HG03025 (cell line): ENCODE measurements at regions not wholly inside any gene's neighbourhood (a gene's known extent, or its start where the extent isn't known, plus 50 kb on each side); places are given as distances from the start of the nearest gene placed in this dataset.

ENCODE experiments used
- ATAC-seq: cut with Tn5 transposase; IDR thresholded peaks from one replicate; pipeline ENCODE4 v1.9.1; 2021; ENCODE audit warnings: mild to moderate bottlenecking, moderate library complexity; ENCODE audit not compliant: unreplicated experiment, low FRiP score

- no peak for ATAC-seq
These were observed 104.9 kb downstream of the MTNR1B start for GRCh38 chr11:93074352-93074751.

GRCh38 chr11:93075782-93076181, 106.3 kb downstream of the MTNR1B start:
- no peak for ATAC-seq

GRCh38 chr11:93080146-93080759, 110.8 kb downstream of the MTNR1B start:
- no peak for ATAC-seq

GRCh38 chr11:93081694-93082093, 112.2 kb downstream of the MTNR1B start:
- no peak for ATAC-seq

- ATAC-seq, result no peak
These were observed 113.4 kb downstream of the MTNR1B start for GRCh38 chr11:93082900-93083299.

- ATAC-seq, result no peak
These were observed 112.9 kb downstream of the SLC36A4 start for GRCh38 chr11:93084727-93085505.

- ATAC-seq, result peak; percentile 53
These were observed 108.2 kb downstream of the SLC36A4 start for GRCh38 chr11:93089474-93090102.
